WERI-Rb-1 (cell line): ENCODE measurements at regions not wholly inside any gene's neighbourhood (a gene's known extent, or its start where the extent isn't known, plus 50 kb on each side); places are given as distances from the start of the nearest gene placed in this dataset.

Experiments used
- DNase-seq: peaks from one replicate; pipeline ENCODE4 v3.0.0-alpha.2; 2020
- H3K27ac ChIP-seq: fragments of 250-450 bp; sonication (Bioruptor Pico); 2 replicates; pipeline ENCODE4 v1.5.1; 2020; ENCODE audit warnings: mild to moderate bottlenecking, moderate library complexity
- H3K27me3 ChIP-seq: fragments of 250-450 bp; sonication (Bioruptor Pico); 2 replicates; pipeline ENCODE4 v1.5.1; 2021; ENCODE audit warnings: mild to moderate bottlenecking, low read depth, moderate library complexity; ENCODE audit not compliant: insufficient read depth, severe bottlenecking
- H3K36me3 ChIP-seq: fragments of 250-450 bp; sonication (Bioruptor Pico); 2 replicates; pipeline ENCODE4 v1.5.1; 2020; ENCODE audit warnings: mild to moderate bottlenecking, moderate library complexity
- H3K4me3 ChIP-seq: 2 replicates; pipeline ENCODE4 v1.5.1; 2011; ENCODE audit warnings: low read depth, mild to moderate bottlenecking, control low read depth, low read length
- H3K9me3 ChIP-seq: fragments of 250-450 bp; sonication (Bioruptor Pico); 2 replicates; pipeline ENCODE4 v1.5.1; 2021; ENCODE audit warnings: mild to moderate bottlenecking, moderate library complexity; ENCODE audit not compliant: severe bottlenecking
- TF ChIP-seq, protein P1 (sequence below): IDR thresholded peaks from 2 replicates; pipeline ENCODE4 v1.5.1; 2011; ENCODE audit warnings: low read depth, mild to moderate bottlenecking, control low read depth, inconsistent platforms, low read length

DNA sequence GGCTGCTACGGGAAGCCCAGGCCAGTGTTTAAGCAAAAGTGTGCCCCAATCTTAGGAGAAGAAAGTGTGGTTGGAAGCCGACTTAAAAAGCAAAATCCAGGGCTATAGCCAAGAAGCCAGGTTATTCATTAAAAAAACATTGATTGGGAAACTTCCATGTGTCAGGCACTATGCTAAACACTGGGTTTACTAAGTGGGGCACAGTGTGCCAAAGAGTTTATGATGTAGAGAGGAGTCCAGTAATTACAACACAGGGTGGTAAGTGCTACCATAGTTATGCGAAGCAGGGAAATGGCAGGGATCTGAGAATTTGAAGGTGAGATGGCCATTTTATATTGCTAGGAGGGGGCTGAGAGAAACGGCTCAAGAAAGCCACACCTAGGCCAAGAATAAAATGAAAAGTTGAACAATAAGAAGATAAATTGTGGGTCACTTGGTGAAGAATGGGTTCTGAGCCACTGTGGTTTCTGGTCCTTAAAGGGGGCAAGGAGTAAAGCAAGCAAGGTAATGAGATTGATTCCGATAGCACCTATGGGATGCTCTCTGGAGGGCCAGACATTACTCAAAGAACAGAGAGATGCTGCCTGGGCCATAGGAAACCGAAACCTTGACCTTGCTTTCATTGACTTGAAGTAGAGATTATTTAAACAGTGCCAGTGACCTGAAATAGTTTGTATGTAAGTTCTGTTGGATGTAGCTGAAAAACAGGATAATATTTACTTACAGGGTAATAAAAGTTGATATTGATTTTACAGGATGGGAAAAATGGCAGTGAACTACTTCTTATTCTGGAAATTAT, 177.8 kb downstream of the GIPC2 start:
- no peak overlapping the region for H3K27ac ChIP-seq
- no peaks in the 10 kb centered on the region for H3K27me3 ChIP-seq
- H3K4me3 ChIP-seq = no peak overlapping the region
- TF ChIP-seq, protein P1, sequence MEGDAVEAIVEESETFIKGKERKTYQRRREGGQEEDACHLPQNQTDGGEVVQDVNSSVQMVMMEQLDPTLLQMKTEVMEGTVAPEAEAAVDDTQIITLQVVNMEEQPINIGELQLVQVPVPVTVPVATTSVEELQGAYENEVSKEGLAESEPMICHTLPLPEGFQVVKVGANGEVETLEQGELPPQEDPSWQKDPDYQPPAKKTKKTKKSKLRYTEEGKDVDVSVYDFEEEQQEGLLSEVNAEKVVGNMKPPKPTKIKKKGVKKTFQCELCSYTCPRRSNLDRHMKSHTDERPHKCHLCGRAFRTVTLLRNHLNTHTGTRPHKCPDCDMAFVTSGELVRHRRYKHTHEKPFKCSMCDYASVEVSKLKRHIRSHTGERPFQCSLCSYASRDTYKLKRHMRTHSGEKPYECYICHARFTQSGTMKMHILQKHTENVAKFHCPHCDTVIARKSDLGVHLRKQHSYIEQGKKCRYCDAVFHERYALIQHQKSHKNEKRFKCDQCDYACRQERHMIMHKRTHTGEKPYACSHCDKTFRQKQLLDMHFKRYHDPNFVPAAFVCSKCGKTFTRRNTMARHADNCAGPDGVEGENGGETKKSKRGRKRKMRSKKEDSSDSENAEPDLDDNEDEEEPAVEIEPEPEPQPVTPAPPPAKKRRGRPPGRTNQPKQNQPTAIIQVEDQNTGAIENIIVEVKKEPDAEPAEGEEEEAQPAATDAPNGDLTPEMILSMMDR = no peak
- H3K9me3 ChIP-seq = no peaks in the 10 kb centered on the region
- H3K36me3 ChIP-seq = no peaks in the 10 kb centered on the region
- no peak for DNase-seq

DNA sequence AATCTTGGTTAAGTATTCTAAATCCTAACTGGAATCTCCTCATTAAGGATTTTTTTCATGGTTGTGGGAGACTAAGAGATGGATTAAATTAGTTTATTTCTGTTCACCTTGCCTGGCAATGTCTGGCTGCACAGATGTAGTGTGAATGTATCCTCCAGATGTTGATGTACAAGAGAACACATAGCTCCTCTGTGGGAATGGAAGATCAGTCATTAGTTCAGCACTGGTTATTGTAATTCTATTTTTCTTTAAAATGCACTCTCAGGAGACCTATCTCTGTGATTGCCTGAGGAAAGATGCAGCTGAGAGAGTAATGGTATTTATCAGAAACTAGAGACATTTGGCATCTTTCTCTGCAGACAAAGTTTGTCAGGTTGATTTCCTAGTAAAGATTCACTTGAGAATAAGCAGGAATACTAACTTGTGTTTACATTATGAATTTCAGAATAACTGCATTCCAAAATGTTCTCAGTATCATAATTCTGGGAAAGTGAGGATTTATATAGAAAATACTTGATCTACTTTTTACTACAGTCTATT, 178.6 kb downstream of the GIPC2 start:
- DNase-seq = no peak
- Histone ChIP-seq H3K27me3 (no peaks in the 10 kb centered on the region), H3K27ac (no peak overlapping the region)

DNA sequence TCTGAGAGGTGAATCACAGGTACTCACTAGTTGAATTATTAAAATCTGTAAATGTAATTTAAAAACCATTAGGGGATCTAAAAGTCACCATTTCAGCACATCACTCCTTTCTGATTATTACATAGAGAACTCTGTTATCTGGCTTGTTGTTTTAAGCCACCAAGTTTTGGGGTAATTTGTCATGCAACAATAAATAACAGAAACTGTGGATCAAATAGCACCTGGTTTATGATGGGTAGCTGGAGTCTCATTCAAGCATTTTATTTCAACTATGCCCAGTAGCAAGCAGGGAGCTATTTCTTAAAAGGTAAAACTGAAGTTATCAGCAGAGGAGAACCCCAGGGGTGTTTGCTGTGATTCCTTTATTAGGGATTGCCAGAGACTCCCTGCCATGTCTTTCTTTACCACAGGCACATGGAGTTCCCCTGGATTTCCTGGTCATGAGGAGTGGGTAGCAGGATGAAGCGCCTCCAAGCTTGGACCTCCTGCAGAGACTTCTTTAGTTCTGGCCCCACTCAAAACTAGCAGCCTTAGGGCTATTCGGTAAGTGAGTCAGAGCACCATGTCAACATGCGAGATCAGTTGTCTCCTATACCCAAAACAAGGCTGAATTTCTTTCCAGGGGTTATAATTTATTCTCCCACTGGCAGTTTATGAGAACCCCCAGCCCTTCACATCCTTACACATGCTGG, 179.2 kb downstream of the GIPC2 start:
- no peak overlapping the region for H3K27ac ChIP-seq
- no peaks in the 10 kb centered on the region for H3K27me3 ChIP-seq
- no peaks in the 10 kb centered on the region for H3K36me3 ChIP-seq
- no peaks in the 10 kb centered on the region for H3K9me3 ChIP-seq
- no peak overlapping the region for H3K4me3 ChIP-seq
- no peak for DNase-seq
- TF ChIP-seq, protein P1 = no peak

More for the DNA sequence above, 178.6 kb downstream of the GIPC2 start:
- TF ChIP-seq, protein P1 = no peak
- H3K9me3 ChIP-seq = no peaks in the 10 kb centered on the region
- no peak overlapping the region for H3K4me3 ChIP-seq
- no peaks in the 10 kb centered on the region for H3K36me3 ChIP-seq

DNA sequence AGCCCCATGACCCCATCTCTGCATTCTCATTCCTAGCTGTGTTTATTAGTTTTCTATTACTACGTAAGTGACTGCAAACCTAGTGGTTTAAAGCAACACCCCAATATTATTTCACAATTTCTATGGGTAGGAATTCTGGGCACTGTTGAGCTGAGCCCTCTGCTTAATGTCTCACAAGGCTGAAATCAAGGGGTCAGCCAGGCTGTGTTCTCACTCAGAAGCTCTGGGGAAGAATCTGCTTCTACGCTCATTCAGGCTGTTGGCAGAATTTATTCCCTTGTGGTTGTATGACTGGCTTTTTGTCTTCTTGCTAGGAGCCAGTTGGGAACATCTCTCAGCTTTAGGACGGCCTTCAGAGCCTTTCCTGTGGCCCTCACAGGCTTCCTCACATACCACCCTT, 181.0 kb downstream of the GIPC2 start:
- no peaks in the 10 kb centered on the region for H3K27me3 ChIP-seq
- no peak for DNase-seq
- H3K4me3 ChIP-seq = no peak overlapping the region
- H3K27ac ChIP-seq = no peak overlapping the region
- H3K9me3 ChIP-seq = no peaks in the 10 kb centered on the region
- H3K36me3 ChIP-seq = no peaks in the 10 kb centered on the region
- TF ChIP-seq, protein P1 = no peak

DNA sequence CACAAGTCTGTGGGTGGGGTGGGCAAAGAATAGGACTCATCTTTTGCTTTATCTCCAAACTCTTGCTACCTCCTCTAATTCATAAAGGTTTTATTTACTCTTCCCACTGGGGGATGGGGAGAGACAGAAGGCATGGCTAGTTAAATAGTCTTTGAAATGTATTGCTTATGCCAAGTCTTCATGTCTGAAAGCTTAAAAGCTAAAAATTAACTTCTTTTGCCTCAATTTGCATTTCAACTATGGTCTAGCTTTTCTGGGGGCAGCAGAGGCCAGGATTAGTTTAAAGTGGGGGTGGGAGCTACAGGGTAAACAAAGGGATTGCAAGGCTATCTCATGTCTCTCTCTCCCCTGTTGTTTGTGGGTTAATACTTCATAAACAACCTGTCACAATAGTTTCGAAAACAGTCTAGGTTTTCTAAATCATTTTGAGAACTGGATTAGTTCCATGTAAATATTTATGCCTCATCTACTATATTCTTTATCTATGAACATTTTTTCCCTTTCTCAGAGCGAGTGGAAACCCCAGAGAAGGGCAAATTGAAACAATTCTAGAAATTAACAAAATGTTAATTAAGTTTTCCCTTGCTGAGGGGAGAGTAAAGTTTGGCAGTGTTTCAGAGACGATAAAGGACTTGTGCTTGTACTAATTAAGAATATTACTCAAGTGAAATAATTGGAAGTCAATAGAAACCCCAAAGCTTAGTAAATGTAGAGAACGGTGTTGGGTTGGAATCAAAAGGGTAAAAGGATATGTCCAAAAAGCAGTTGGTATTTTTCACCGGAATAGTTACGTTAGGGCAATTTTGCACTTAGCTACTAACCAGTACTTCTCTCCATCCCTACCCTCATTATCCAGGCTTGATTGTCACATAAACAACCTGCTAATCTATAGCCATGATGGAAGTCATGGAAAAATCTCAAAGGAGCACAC, 182.2 kb downstream of the GIPC2 start:
- no peaks in the 10 kb centered on the region for H3K27me3 ChIP-seq
- no peak for DNase-seq
- H3K27ac ChIP-seq = no peak overlapping the region
- H3K4me3 ChIP-seq = no peak overlapping the region
- no peaks in the 10 kb centered on the region for H3K36me3 ChIP-seq
- TF ChIP-seq, protein P1 = no peak
- no peaks in the 10 kb centered on the region for H3K9me3 ChIP-seq
